Keratinocyte (primary cell): ENCODE measurements at regions not wholly inside any gene's neighbourhood (a gene's known extent, or its start where the extent isn't known, plus 50 kb on each side); places are given as distances from the start of the nearest gene placed in this dataset.

Experiments
- DNase-seq: peaks from one replicate; pipeline ENCODE4 v3.0.0-alpha.2; 2011; ENCODE audit warnings: low read depth, missing footprints, low spot score
- FAIRE-seq: peaks from 2 replicates; lab custom pipeline; 2011; peaks lifted over from hg19 to GRCh38; lab: Jason Lieb, UNC
- H2AFZ ChIP-seq: 2 replicates; pipeline ENCODE4 v1.6.0; 2012; ENCODE audit warnings: low read length, control low read depth, inconsistent platforms; ENCODE audit not compliant: control insufficient read depth
- H3K27ac ChIP-seq: 2 replicates; pipeline ENCODE4 v1.5.1; 2011; ENCODE audit warnings: low read length; ENCODE audit not compliant: control insufficient read depth, insufficient read depth
- H3K27me3 ChIP-seq: 3 replicates; pipeline ENCODE4 v1.6.0; 2011; ENCODE audit warnings: low read length; ENCODE audit not compliant: control insufficient read depth, insufficient read depth; ENCODE audit errors: extremely low read depth
- H3K36me3 ChIP-seq, 2 experiments: 2 replicates in 1 of 2; 3 replicates in 1 of 2; pipeline ENCODE4 v1.5.1; 2011; ENCODE audit warnings: low read length in 2 of 2, mild to moderate bottlenecking in 1 of 2; ENCODE audit not compliant: control insufficient read depth in 2 of 2, insufficient read depth in 2 of 2; ENCODE audit errors: extremely low read depth in 1 of 2
- H3K4me1 ChIP-seq: 3 replicates; pipeline ENCODE4 v1.5.1; 2011; ENCODE audit warnings: low read length; ENCODE audit not compliant: control insufficient read depth, insufficient read depth; ENCODE audit errors: extremely low read depth
- H3K4me2 ChIP-seq: 3 replicates; pipeline ENCODE4 v1.6.0; 2011; ENCODE audit warnings: low read depth, low read length; ENCODE audit not compliant: control insufficient read depth, insufficient read depth; ENCODE audit errors: extremely low read depth
- H3K4me3 ChIP-seq, 3 experiments: fragments of 200-600 bp in 1 of 3; sonication (generic) in 1 of 3; 2 replicates in 2 of 3; 3 replicates in 1 of 3; pipeline ENCODE4 v1.5.1; 2011 to 2016; ENCODE audit warnings: low read length in 3 of 3, mild to moderate bottlenecking in 3 of 3, control low read depth in 2 of 3, inconsistent platforms in 1 of 3, low read depth in 1 of 3, mixed read lengths in 1 of 3, mixed run types in 1 of 3, moderate library complexity in 1 of 3; ENCODE audit not compliant: control insufficient read depth in 2 of 3, insufficient read depth in 2 of 3; ENCODE audit errors: extremely low read depth in 1 of 3
- H3K79me2 ChIP-seq: 2 replicates; pipeline ENCODE4 v1.6.0; 2012; ENCODE audit warnings: low read length; ENCODE audit not compliant: control insufficient read depth, insufficient read depth
- H3K9ac ChIP-seq: 3 replicates; pipeline ENCODE4 v1.6.0; 2011; ENCODE audit warnings: low read length; ENCODE audit not compliant: control insufficient read depth, insufficient read depth; ENCODE audit errors: extremely low read depth
- H3K9me1 ChIP-seq: 3 replicates; pipeline ENCODE4 v1.6.0; 2011; ENCODE audit warnings: low read length; ENCODE audit not compliant: control insufficient read depth, insufficient read depth; ENCODE audit errors: extremely low read depth
- H3K9me3 ChIP-seq: 2 replicates; pipeline ENCODE4 v1.5.1; 2012; ENCODE audit warnings: low read depth, low read length; ENCODE audit not compliant: control insufficient read depth
- H4K20me1 ChIP-seq: 3 replicates; pipeline ENCODE4 v1.6.0; 2011; ENCODE audit warnings: low read length; ENCODE audit not compliant: control insufficient read depth, insufficient read depth; ENCODE audit errors: extremely low read depth
- EZH2 ChIP-seq: IDR thresholded peaks from one replicate; pipeline ENCODE4 v1.6.1; 2012; ENCODE audit warnings: inconsistent platforms, mild to moderate bottlenecking, low read length, moderate library complexity
- dilution Hi-C: fragments of 300-500 bp; cut with MboI; formaldehyde crosslinking; loops from one replicate; pipeline ENCODE4 v1.7.0; 2020; ENCODE audit warnings: low sequenced_read_pairs; ENCODE audit not compliant: extremely low pct_ligation_motif_present
- TF ChIP-seq, protein P1 (sequence below), 3 experiments: IDR thresholded peaks in 1 of 3; conservative IDR thresholded peaks in 1 of 3; optimal IDR thresholded peaks in 1 of 3; 2 replicates in 2 of 3; 3 replicates in 1 of 3; pipeline versions ENCODE3 to v1.5.1; 2011; ENCODE audit warnings: low read length in 3 of 3, mild to moderate bottlenecking in 3 of 3, moderate library complexity in 2 of 3, control low read depth in 1 of 3, inconsistent platforms in 1 of 3; ENCODE audit not compliant: insufficient read depth in 2 of 3; ENCODE audit errors: extremely low read depth in 1 of 3

DNA sequence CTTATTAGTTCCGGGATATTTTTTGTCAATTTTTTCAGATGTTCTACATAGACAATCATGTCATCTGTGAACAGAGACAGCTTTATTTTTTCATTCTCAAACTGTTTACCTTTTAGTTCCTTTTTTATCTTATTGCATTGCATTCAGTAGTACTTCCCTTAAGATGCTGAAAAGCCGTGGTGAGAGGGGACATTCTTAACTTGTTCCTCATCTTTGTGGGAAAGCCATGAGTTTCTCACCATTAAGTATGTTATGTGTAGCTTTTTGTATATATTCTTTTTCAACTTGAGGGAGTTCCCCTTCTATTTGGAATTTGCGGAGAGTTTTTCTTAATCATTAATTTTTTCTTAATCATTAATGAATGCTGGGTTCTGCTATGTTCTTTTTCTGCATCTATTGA lies 1727.1 kb upstream of the SEL1L start:
- TF ChIP-seq, protein P1, sequence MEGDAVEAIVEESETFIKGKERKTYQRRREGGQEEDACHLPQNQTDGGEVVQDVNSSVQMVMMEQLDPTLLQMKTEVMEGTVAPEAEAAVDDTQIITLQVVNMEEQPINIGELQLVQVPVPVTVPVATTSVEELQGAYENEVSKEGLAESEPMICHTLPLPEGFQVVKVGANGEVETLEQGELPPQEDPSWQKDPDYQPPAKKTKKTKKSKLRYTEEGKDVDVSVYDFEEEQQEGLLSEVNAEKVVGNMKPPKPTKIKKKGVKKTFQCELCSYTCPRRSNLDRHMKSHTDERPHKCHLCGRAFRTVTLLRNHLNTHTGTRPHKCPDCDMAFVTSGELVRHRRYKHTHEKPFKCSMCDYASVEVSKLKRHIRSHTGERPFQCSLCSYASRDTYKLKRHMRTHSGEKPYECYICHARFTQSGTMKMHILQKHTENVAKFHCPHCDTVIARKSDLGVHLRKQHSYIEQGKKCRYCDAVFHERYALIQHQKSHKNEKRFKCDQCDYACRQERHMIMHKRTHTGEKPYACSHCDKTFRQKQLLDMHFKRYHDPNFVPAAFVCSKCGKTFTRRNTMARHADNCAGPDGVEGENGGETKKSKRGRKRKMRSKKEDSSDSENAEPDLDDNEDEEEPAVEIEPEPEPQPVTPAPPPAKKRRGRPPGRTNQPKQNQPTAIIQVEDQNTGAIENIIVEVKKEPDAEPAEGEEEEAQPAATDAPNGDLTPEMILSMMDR (optimal IDR thresholded peaks at IDR 0.05 in 1 of 3, IDR thresholded peaks at IDR 0.05 in 1 of 3, conservative IDR thresholded peaks at IDR 0.05 in 1 of 3; ENCODE audit: extremely low read depth in 1 of 3, insufficient read depth in 2 of 3, low read length in 3 of 3): no peak
- no peak for TF ChIP-seq EZH2
- Histone ChIP-seq H2AFZ (no peak overlapping the region), H3K4me2 (no peak overlapping the region), H3K9ac (no peak overlapping the region), H3K9me1 (no peaks in the 10 kb centered on the region), H3K9me3 (no peaks in the 10 kb centered on the region), H3K4me3 (no peak overlapping the region), H3K79me2 (no peaks in the 10 kb centered on the region), H3K27me3 (no peaks in the 10 kb centered on the region), H3K27ac (no peak overlapping the region), H3K4me1 (no peaks in the 10 kb centered on the region), H3K36me3 (no peaks in the 10 kb centered on the region), H4K20me1 (no peaks in the 10 kb centered on the region)
- DNase-seq: no peak
- dilution Hi-C loops: no loop called here
- FAIRE-seq: no peak

DNA sequence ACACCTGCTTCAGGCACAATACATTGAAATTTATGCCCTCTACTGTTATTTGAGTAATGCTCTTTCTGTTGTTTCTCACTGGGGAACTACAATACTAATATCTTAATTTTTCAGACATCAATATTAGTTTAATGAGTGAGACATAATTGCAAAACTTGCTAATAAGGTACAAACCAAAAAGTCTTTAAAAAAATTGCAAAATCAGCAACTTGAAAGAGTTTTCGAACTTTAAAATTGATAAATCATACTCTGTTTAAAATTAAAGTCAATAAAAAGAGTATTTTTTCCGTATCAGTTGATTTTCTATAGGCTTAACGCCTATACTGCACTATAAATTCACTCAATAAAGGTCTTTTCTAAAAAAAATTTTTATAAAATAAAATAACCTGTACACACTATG lies 1735.9 kb upstream of the SEL1L start:
- no peaks in the 10 kb centered on the region for H3K9me1 ChIP-seq
- no peak overlapping the region for H3K4me2 ChIP-seq
- H3K79me2 ChIP-seq: no peaks in the 10 kb centered on the region
- dilution Hi-C loops: no loop called here
- no peaks in the 10 kb centered on the region for H3K9me3 ChIP-seq
- no peak overlapping the region for H2AFZ ChIP-seq
- H3K4me1 ChIP-seq: no peaks in the 10 kb centered on the region
- no peaks in the 10 kb centered on the region for H3K36me3 ChIP-seq
- no peak overlapping the region for H3K27ac ChIP-seq
- no peaks in the 10 kb centered on the region for H3K27me3 ChIP-seq
- no peak for DNase-seq
- H3K4me3 ChIP-seq: no peak overlapping the region
- H3K9ac ChIP-seq: no peak overlapping the region
- no peaks in the 10 kb centered on the region for H4K20me1 ChIP-seq
- TF ChIP-seq, protein P1 (optimal IDR thresholded peaks at IDR 0.05 in 1 of 3, IDR thresholded peaks at IDR 0.05 in 1 of 3, conservative IDR thresholded peaks at IDR 0.05 in 1 of 3; ENCODE audit: extremely low read depth in 1 of 3, insufficient read depth in 2 of 3, low read length in 3 of 3): no peak
- TF ChIP-seq EZH2: no peak
- FAIRE-seq: no peak
